Eye (tissue), 1 donor: ENCODE measurements at regions not wholly inside any gene's neighbourhood (a gene's known extent, or its start where the extent isn't known, plus 50 kb on each side); places are given as distances from the start of the nearest gene placed in this dataset.

Experiments used
- DNase-seq: peaks from one replicate; pipeline ENCODE4 v3.0.0-alpha.2; 2015

DNA sequence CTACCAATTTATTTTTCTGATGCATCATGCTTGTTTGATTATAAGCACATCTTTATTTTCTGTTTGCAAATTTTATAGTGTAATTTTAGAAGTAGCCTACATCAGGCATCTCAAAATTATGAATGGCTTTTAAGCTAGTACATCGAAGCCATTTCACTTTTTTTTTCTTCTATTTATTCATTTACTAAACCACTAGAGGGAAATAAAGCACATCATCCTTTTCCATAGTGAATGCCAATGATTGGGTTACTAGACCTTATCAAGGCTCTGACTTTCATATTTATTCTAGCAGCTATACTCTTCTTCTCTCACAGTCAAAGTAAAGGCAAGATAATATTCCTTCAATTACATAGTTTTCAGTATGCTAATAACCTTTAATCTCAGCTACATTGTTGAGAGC lies 736.4 kb upstream of the LRFN5 start:
- no peak for DNase-seq

DNA sequence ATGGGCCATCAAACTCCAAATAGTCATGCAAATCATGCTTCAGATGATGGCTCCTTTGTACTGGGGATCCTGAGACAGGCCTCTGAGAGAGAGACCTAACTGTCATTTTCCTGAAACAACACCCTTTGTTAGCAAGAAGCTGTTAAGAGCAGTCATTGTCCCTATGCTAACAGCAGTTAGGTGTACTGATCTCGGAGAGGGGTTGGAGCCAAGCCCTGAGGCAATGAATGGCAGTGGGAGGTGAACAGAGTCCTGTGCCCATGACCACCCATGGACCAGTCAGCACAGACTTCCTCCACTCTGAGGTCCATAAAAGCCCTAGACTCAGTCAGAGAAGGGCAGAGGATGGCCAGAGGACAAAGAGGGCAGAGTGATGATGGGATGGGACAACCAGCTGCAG lies 747.6 kb upstream of the LRFN5 start:
- no peak for DNase-seq

DNA sequence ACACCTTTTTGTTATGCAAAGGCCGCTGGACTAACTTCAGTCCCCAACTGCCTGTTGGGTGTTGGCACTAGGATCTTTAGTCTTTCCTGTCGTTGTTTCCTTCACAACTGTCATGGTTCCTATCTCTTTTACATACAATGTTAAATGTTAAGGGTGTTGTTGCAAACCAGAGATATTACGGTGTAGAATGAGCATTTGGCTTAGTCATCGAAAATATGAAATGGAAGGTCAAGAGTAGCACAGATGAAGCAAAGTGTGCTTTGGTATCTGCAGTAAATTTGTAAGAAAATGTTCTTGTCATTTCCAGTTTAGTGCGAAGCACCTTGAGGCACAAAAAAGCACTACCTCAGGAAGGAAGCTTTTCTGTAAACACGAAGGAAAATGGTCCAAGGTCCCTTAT lies 751.3 kb upstream of the LRFN5 start:
- no peak for DNase-seq

DNA sequence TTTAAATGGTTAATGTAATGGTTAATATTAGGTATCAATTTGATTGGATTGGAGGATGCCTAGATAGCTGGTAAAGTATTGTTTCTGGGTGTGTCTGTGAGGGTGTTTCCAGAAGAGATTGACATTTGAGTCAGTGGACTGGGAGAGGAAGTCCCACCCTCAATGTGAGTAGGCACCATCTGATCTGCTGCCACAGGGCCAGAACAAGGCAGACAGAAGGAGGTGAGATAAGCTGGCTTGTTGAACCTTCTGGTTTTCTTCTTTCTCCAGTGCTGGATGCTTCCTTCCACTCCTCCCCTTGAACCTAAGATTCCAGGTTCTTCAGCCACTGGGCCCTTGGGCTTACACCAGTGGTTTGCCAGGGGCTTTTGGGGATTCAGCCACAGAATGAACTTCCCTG lies 756.5 kb upstream of the LRFN5 start:
- no peak for DNase-seq

DNA sequence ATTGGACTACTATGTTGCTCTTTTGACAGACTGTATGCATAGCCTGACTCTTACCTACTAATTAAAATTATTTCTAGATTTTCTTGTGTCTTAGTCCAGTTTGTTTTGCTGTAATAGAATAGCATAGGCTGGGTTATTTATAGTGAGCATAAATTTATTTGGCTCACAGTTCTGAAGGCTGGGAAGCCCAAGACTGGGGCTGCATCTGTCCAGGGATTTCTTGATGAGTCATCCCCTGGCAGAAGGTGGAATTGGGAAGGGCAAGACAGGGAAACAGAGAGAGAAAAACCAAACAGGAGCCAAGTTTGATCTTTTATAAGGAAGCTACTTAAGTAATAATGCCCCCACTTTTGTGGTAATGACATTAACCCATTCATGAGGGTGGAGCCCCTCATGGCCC lies 759.2 kb upstream of the LRFN5 start:
- no peak for DNase-seq

DNA sequence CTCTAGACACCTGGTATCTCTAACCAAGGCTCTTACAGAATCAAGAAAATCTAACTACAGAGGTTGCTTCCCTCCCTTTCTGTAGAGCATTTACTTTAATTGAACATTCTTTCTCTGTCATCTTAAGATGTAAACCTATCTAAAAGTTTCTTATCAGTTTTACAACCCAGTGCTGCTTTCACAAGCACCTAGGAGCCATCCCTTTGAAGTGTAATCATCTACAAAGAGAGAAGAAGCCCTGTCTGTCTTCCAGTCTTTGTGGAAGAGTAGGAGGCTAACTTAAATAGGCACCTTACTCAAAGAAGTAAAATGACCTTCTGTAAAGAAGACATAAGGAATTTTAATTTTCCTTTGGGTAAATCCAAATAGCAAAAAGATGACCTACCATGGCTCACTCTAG lies 763.9 kb upstream of the LRFN5 start:
- DNase-seq = no peak

DNA sequence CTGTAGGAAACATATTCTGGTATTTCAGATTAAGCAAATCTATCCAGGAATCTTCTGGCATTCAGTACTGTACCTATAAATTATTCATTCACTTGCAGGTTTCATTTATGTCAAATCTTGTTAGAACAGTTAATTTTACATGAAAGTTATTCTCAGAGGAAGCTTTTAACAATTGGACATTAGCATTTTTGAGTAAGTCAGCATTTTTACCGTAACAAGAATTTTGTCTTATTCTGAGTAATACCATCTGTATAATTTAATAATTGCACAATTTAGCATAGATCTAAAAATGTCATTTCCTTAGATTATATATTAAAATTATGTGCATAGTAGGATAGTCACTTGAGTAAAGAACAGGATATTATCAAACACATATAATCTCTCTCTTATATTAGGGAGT lies 764.8 kb upstream of the LRFN5 start:
- peak; percentile 9 for DNase-seq

DNA sequence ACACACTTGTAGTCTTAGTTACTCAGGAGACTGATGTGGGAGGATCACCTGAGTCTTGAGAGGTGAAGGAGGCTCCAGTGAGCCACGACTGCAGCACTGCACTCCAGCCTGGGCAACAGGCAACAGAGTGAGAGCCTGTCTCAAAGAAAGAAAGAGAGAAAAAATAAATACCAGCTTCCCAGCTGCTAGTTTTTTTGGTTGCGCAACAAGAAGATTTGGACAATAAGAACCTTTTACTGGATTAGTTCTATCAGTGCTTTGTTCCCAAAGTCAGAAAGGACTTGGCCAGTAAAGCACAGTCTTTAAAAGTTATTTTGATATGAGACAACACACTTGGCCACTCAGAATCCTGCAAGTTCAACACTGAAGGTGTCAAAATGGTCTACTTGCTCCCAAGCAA lies 768.1 kb upstream of the LRFN5 start:
- no peak for DNase-seq

DNA sequence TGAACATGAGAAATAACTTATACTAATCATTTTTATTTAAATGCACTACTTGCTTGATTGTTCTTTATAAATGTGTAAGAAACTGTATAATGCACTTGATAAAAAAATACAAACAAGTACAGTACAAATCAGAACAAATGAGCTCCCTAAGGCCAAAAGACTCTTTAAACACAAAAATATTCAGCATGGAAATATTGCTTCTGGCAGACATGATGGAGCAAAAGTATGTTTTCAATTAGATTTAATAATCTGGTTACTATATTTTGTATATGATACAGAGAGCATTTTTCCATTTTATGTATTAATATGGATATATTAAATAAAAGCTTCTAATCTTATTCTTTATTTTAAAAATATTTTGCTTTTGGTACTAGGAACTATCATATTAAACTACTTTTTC lies 800.2 kb upstream of the LRFN5 start:
- peak; percentile 18 for DNase-seq

DNA sequence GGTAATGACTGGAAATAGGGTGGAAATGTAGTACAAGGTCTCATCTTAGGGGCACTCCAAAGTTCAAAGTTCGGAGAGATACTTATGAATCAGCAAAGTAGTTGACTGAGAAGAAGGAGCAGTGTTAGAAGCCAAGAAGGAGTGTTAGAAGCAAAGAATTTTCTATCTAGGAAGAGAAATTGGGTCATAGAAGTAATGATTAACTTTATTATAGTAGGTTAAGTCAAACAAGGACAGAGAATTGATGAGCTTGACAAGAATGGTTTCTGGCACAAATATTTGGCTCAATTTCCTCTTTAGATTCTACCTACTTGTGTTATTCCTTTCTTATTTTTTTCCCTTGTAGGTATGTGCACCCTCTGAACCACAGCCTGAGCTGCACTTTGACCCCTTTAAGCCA lies 810.5 kb upstream of the LRFN5 start:
- DNase-seq = no peak

DNA sequence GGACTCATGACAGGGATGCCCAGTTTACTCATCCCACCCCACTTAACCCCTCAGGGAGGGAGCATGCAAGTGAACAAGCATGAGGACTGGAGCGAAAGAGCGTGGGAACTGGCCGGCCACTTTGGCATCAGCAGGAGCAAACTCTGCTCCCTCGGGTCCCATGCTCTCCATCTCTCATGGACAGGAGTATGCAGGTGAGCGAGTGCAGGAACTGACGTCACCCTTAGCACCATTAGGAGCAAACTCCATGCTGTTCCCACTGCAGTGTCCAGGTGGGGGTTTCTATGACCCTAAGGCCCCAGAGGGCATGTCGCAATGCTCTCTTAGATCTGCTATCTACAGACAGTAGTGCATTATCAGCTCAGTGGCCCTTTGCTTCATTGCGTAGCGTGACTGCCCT lies 821.8 kb upstream of the LRFN5 start:
- no peak for DNase-seq

DNA sequence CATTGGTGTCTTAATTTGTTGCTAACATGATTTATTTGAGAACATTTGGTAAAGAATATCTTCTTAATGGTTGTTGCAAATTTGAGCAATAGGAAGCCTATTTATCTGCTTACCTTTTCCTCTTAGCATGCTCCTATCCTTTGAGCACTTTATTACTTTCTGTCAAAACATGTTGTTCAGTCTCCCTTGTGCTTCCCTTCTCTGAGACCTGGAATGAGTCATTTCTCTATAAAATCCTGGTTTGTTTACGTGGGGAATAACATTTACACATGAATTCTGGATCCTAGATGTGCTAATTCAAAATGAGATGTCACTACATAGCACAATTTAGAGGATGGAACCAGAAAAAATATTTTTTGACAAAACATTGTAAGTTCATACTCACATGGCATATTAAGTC lies 844.0 kb upstream of the LRFN5 start:
- no peak for DNase-seq

DNA sequence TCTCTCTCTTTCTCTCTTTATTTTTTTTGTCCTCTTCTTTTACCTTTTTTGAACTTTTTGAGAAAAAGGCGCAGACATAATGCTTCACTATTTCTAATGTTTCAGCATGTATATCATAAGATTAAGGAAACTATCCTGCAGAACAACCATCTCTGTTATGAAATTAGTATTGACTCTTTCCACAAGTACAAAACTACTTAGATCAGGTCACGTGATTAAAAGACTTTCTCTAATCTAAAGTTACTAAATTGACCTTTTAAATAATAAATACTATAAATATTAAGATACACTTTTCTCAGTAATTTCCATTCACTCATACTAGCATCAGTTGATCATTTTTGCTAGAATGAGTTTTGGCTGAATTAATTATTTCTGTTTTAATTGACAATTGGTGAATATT lies 844.5 kb upstream of the LRFN5 start:
- no peak for DNase-seq

DNA sequence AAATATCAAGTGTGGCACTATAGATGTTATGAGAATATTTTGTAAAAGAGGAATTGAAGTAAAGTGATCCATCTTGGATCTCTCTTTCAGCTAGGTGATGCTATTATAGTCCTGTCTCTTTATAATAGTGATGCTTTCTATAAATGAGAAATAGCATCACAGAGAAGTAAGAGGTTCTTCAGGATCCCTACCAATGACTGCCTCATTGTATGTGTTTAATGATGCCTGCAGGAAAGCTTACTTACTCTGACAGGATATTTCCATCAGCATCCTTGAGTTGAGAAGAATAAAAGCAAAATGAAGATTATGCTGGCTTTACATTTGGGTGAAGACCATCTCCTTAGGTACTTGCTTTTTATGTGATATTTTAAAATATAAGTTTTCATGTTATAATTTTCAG lies 846.0 kb upstream of the LRFN5 start:
- DNase-seq = peak; percentile 52

DNA sequence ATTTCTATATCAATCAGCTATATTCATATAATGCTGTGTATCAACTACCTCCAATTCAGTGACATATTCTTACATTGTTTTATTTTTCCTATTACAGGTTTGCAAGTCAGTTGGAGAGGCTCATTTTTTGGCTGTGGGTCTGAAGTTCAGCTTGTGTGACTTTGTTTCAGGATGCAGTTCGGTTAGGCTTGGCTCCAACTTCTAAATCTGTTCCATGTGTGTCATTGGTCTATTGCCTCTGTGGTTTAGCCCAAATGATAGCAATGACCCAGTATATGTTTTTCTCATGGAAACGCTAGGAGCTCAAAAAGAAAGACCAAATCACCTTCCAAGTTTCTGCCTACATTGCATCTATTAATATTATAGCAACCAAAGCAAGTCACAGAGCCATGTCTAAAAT lies 848.6 kb upstream of the LRFN5 start:
- peak; percentile 3 for DNase-seq

DNA sequence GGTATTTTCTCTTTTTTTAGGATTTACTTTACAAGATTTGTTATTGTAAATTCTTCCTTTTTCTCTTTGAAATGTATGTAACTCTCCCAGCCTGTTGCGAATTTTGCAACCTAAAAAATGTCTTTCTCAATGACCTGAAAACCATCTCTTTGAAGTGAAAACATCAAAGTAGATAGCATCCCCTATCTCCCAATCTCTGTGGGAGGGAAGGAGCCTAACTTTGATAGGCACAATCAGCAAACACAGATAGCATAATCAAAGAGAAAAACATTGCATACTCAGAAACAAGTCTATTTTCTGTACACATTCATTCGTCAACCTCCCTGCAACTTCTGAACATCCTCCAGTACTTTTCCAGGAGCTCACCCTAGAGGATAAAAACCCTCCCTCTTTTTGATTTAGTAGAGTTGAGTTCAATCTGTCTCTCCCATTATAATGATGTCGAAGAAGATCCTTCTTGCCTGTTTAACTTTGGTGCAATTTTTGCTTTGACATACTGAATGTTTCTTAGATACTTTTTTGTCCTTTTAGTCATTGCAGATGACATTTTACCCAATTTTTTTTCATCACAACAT lies 849.2 kb upstream of the LRFN5 start:
- no peak for DNase-seq

DNA sequence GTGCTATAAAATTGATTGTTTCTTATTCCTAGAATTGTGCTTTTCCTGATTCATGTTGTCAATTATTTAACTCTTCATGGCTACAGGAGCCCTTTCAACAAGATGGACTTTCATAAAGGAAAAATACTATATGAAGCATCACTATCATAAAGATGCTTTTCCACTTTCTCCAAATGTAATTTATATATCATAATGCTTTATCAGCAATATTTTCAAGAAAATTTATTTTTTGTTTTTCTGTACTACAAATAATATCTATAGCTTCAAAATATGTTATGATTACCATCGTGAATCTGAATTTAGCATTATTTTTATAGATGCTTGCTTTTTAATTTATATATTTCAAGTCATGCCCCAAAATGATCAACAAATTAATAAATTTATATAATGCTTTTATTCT lies 873.5 kb upstream of the LRFN5 start:
- no peak for DNase-seq

DNA sequence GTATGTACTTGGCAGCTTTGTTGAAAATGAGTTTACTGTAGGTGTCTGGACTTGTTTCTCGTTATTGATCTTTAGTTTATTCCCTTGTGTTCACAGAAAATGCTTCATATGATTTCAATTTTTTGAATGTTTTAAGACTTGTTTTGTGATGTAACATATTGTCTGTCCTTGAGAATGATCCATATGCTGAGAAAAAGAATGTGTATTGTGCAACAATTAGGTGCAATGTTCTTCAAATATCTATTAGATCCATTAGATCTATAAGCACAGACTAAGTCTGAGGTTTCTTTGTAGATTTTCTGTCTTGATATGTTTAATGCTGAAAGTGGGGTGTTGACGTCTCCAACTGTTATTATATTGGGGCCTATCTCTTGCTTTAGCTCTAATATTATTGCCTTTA lies 879.6 kb upstream of the LRFN5 start:
- no peak for DNase-seq

DNA sequence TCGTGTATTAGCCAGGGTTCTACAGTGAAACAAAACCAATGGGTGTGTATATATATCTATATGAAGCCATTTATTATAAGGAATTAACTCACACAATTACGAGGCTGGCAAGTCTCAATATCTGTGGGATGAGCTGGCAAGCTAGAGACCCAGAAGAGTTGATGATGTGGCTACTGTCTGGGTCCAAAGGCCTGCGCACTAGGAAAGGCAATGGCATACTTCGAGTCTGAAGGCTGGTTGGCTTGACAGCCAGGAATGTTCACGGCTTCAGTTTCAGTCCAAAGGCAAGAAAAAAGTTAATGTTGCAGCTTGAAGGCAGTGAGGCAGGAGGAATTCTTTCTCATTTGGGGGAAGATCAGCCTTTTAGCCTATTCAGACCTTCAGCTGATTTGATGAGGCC lies 893.3 kb upstream of the LRFN5 start:
- no peak for DNase-seq

DNA sequence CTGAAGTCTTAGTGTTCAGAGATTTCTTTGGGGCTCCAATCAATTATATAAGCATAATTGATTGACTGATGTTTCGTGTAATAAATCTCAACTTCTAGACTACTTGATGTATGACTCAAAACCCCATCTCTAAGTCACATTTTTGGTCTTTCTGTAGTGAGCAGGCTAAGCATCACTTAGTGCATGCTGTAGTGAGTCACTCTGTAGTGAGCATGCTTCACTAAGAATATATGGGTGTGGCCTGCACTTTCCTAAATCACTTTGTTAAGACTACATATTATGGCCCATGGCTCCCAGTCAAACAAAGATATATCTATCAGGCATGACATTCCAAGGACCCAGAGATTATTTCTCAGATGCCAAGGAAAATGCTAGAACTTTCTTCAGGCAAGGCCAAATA lies 909.4 kb upstream of the LRFN5 start:
- peak; percentile 6 for DNase-seq

DNA sequence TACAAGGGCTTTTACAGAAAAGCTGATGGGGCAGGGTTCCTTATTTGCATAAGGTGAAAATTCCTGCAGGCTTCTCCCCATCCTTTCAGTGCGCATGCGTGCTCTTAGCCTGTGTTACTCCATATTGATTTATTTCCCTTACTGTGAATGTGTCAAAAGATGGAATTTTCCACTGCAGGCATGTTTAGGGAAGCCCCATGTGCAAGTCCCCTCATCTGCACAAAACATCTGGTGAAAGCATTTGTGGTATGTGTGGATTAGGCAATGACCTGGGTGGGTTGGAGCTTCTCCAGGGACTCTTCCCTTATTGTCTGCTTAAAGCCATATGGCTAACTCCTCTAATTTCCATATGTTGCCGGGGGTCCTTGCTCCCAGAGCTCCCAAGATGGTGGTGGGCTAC lies 912.7 kb upstream of the LRFN5 start:
- DNase-seq = no peak

DNA sequence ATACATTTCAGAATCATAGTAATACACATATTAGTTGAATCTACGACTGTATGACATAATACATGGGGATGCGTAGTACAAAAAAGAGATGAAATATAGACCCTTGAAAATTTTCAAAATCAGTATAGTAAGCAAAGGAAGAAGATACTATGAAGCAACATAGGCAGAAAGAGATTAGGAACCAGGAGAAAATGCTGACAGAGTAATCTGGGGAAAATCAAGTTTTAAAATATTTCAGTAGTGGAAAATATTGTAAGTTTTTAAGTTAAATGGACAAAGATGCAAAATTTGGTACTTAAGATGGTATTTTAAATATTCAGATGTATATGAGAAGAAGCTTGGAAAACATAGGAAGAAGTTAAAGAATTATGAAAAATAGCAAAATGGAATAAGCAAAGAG lies 915.6 kb upstream of the LRFN5 start:
- DNase-seq = no peak

DNA sequence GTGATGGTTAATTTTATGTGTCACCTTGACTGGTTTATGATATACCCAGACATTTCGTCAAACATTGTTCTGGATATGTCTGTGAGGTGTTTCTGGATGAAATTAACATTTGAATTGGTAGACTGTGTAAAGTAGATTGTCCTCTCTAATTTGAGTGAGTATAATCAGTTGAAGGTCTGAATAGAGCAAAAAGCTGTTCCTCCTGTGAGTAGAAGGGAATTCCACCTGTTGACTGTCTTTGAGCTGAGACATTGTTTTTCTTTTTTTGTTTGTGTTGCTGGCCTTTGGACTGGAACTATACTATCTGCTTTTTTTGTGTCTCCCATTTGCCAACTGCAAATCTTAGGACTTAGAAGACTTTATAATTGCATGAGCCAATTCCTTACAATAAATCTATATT lies 920.9 kb upstream of the LRFN5 start:
- DNase-seq = no peak

DNA sequence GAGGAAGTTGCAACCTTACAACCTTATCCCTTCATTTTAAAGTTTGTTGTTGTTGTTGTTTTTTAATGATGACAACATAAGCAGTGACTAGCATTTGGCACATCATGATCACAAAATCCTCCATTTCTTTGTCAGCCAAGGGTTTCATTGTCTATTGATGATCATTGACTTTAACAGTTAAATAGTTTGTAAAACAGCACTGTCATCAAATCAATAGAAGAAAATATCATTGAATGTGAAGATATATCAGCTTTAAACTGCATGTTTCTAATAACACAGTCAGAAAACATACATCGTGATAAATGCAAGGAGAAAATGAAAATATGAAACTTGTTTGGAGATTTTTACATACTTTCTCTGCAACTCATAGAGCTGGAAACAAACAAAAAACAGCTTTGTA lies 922.3 kb upstream of the LRFN5 start:
- no peak for DNase-seq

DNA sequence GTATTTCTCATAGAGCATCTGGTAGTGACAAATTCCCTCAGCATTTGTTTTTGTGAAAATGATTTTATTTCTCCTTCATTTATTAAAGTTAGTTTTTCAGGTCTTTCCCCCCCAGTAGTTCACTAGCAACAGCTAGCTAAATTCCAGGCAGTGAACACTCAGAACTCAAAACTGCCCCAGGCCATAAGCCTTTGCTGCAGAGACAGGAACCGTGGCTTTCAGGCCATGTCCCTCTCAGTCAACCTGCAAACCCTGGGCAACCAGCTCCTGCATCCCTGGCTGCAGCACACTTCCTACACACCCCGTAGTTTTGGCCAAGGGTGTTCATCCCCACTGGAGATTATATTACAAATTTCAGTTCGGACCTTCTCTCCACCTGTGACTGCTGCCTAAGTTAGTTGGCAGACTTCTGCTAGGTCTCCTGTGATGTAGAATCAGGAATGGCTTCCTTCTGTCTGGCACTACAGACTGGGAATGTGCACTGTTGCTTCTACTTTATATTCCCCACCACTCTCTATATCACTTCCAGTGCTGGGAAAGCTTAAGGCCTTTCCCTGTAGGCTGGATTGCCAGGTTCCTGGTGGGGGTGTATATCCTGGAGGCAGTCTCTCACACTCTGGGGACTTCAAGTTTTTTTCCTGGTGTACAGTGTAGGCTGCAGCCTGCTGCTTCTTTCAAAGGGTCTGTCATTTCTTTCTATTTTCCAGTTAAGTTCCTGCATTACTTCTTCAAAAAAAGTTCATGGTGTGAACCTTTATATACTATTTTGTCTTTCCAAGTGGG lies 924.4 kb upstream of the LRFN5 start:
- no peak for DNase-seq
